ENCODE measurements at regions not wholly inside any gene's neighbourhood (a gene's known extent, or its start where the extent isn't known, plus 50 kb on each side); places are given as distances from the start of the nearest gene placed in this dataset.

GRCh38 chr16:6112700-6113099, 1015.1 kb upstream of the EEF2KMT start:
- no peak overlapping the region for H3K4me3 ChIP-seq (replicated peaks in 1 of 3; ENCODE audit: insufficient read depth in 1 of 3, low read depth in 1 of 3, low read length in 3 of 3)
- TF ChIP-seq GATA2 (IDR thresholded peaks at IDR 0.05; ENCODE audit: insufficient read depth, insufficient read length, low read depth, low read length) (no peak), MYC (IDR thresholded peaks at IDR 0.05; ENCODE audit: low read depth, low read length) (no peak), POLR2A (IDR thresholded peaks at IDR 0.05; ENCODE audit: low read depth, low read length) (no peak), EZH2 (IDR thresholded peaks at IDR 0.05; ENCODE audit: borderline replicate concordance, low read depth, low read length, severe bottlenecking) (no peak), JUN (IDR thresholded peaks at IDR 0.05; ENCODE audit: borderline replicate concordance, insufficient read depth, insufficient read length, low read depth) (no peak), MAX (IDR thresholded peaks at IDR 0.05; ENCODE audit: insufficient read depth, insufficient read length) (no peak), FOS (IDR thresholded peaks at IDR 0.05; ENCODE audit: borderline replicate concordance, insufficient read depth, low read length) (no peak), POLR2AphosphoS5 (IDR thresholded peaks at IDR 0.05; ENCODE audit: insufficient read depth, low read depth, low read length) (no peak)
- no peaks in the 10 kb centered on the region for H3K79me2 ChIP-seq (ENCODE audit: control insufficient read depth, insufficient read depth, low read length)
- DNase-seq (ENCODE audit: low read depth, low spot score) (no peak), FAIRE-seq (no peak)
- H3K27me3 ChIP-seq (ENCODE audit: control insufficient read depth in 2 of 2, insufficient read depth in 2 of 2, low read length in 2 of 2): no peaks in the 10 kb centered on the region
- H4K20me1 ChIP-seq (replicated peaks; ENCODE audit: control insufficient read depth, extremely low read depth, insufficient read depth, low read length): no peaks in the 10 kb centered on the region
- dilution Hi-C loops (cut with MboI; ENCODE audit: extremely low pct_ligation_motif_present, low sequenced_read_pairs): no loop called here
- no TSS peak for BruUV-seq (replicated peaks)
- H3K9me3 ChIP-seq (replicated peaks; ENCODE audit: control insufficient read depth, insufficient read depth, low read length): peaks cover 2% of the 10 kb centered on the region
- intact Hi-C loops (cut with micrococcal nuclease): no loop called here
- H3K36me3 ChIP-seq (ENCODE audit: control insufficient read depth in 2 of 2, extremely low read depth in 1 of 2, insufficient read depth in 2 of 2, low read length in 2 of 2): no peaks in the 10 kb centered on the region
- H3K4me1 ChIP-seq (ENCODE audit: control insufficient read depth, extremely low read depth, insufficient read depth, low read length): no peaks in the 10 kb centered on the region
- ChIA-PET CTCF (no interaction called here), POLR2A (no interaction called here)
- H3K27ac ChIP-seq (ENCODE audit: insufficient read depth, low read depth, low read length): no peak overlapping the region
- no peak overlapping the region for H3K9ac ChIP-seq (replicated peaks; ENCODE audit: extremely low read depth, insufficient read depth, low read length)
- H2AFZ ChIP-seq (ENCODE audit: low read depth, low read length): no peak overlapping the region
- no peak overlapping the region for H3K4me2 ChIP-seq (ENCODE audit: insufficient read depth, low read length)
- H3K9me1 ChIP-seq (replicated peaks; ENCODE audit: control insufficient read depth, extremely low read depth, insufficient read depth, low read length): no peaks in the 10 kb centered on the region

GRCh38 chr16:6111390-6111789, 1013.8 kb upstream of the EEF2KMT start:
- Histone ChIP-seq H3K79me2 (ENCODE audit: control insufficient read depth, insufficient read depth, low read length) (no peaks in the 10 kb centered on the region), H3K4me1 (ENCODE audit: control insufficient read depth, extremely low read depth, insufficient read depth, low read length) (no peaks in the 10 kb centered on the region), H3K4me3 (replicated peaks in 1 of 3; ENCODE audit: insufficient read depth in 1 of 3, low read depth in 1 of 3, low read length in 3 of 3) (no peak overlapping the region), H2AFZ (ENCODE audit: low read depth, low read length) (no peak overlapping the region), H3K27me3 (ENCODE audit: control insufficient read depth in 2 of 2, insufficient read depth in 2 of 2, low read length in 2 of 2) (no peaks in the 10 kb centered on the region), H3K27ac (ENCODE audit: insufficient read depth, low read depth, low read length) (no peak overlapping the region), H3K36me3 (ENCODE audit: control insufficient read depth in 2 of 2, extremely low read depth in 1 of 2, insufficient read depth in 2 of 2, low read length in 2 of 2) (no peaks in the 10 kb centered on the region), H3K9ac (replicated peaks; ENCODE audit: extremely low read depth, insufficient read depth, low read length) (no peak overlapping the region), H4K20me1 (replicated peaks; ENCODE audit: control insufficient read depth, extremely low read depth, insufficient read depth, low read length) (no peaks in the 10 kb centered on the region), H3K4me2 (ENCODE audit: insufficient read depth, low read length) (no peak overlapping the region), H3K9me3 (replicated peaks; ENCODE audit: control insufficient read depth, insufficient read depth, low read length) (peaks cover 2% of the 10 kb centered on the region), H3K9me1 (replicated peaks; ENCODE audit: control insufficient read depth, extremely low read depth, insufficient read depth, low read length) (no peaks in the 10 kb centered on the region)
- no peak for TF ChIP-seq EZH2 (IDR thresholded peaks at IDR 0.05; ENCODE audit: borderline replicate concordance, low read depth, low read length, severe bottlenecking)
- no peak for TF ChIP-seq JUN (IDR thresholded peaks at IDR 0.05; ENCODE audit: borderline replicate concordance, insufficient read depth, insufficient read length, low read depth)
- no peak for TF ChIP-seq FOS (IDR thresholded peaks at IDR 0.05; ENCODE audit: borderline replicate concordance, insufficient read depth, low read length)
- TF ChIP-seq POLR2A (IDR thresholded peaks at IDR 0.05; ENCODE audit: low read depth, low read length): no peak
- no peak for TF ChIP-seq MAX (IDR thresholded peaks at IDR 0.05; ENCODE audit: insufficient read depth, insufficient read length)
- no peak for TF ChIP-seq CTCF (IDR thresholded peaks at IDR 0.05; ENCODE audit: extremely low read depth in 1 of 2, insufficient read depth in 1 of 2, low read depth in 1 of 2, low read length in 2 of 2)
- TF ChIP-seq POLR2AphosphoS5 (IDR thresholded peaks at IDR 0.05; ENCODE audit: insufficient read depth, low read depth, low read length): no peak
- no peak for TF ChIP-seq GATA2 (IDR thresholded peaks at IDR 0.05; ENCODE audit: insufficient read depth, insufficient read length, low read depth, low read length)
- TF ChIP-seq MYC (IDR thresholded peaks at IDR 0.05; ENCODE audit: low read depth, low read length): no peak
- CTCF ChIA-PET: no interaction called here
- FAIRE-seq (no peak), DNase-seq (ENCODE audit: low read depth, low spot score) (no peak)
- no TSS peak for BruUV-seq (replicated peaks)
- dilution Hi-C loops (cut with MboI; ENCODE audit: extremely low pct_ligation_motif_present, low sequenced_read_pairs) (no loop called here), intact Hi-C loops (cut with micrococcal nuclease) (no loop called here)
- POLR2A ChIA-PET: no interaction called here
